DOHH2 (cell line): ENCODE measurements at regions not wholly inside any gene's neighbourhood (a gene's known extent, or its start where the extent isn't known, plus 50 kb on each side); places are given as distances from the start of the nearest gene placed in this dataset.

ENCODE experiments used
- H3F3A ChIP-seq: fragments of 200-600 bp; sonication (generic), shearing (Covaris generic); 2 replicates; pipeline ENCODE4 v1.6.0; 2016; ENCODE audit warnings: antibody characterized with exemption, mild to moderate bottlenecking; ENCODE audit not compliant: control insufficient read depth, insufficient read depth
- H3K27ac ChIP-seq: fragments of 200-600 bp; sonication (generic); 2 replicates; pipeline ENCODE4 v1.5.1; 2014; ENCODE audit warnings: low read depth, mild to moderate bottlenecking, low read length, moderate library complexity
- H3K27me3 ChIP-seq: fragments of 200-600 bp; sonication (generic); 2 replicates; pipeline ENCODE4 v1.6.1; 2014; ENCODE audit warnings: mild to moderate bottlenecking, low read length, mixed read lengths; ENCODE audit not compliant: control insufficient read depth
- H3K36me3 ChIP-seq: fragments of 200-600 bp; sonication (generic); 2 replicates; pipeline ENCODE4 v1.6.1; 2014; ENCODE audit warnings: mild to moderate bottlenecking, low read length, moderate library complexity, mixed read lengths; ENCODE audit not compliant: control insufficient read depth
- H3K4me1 ChIP-seq: fragments of 200-600 bp; sonication (generic); 2 replicates; pipeline ENCODE4 v1.6.1; 2014; ENCODE audit warnings: mild to moderate bottlenecking, low read length, mixed read lengths; ENCODE audit not compliant: control insufficient read depth
- H3K4me2 ChIP-seq: fragments of 200-600 bp; sonication (generic); 2 replicates; pipeline ENCODE4 v1.6.0; 2014; ENCODE audit warnings: mild to moderate bottlenecking, low read length, moderate library complexity
- H3K4me3 ChIP-seq: fragments of 200-600 bp; sonication (generic); 2 replicates; pipeline ENCODE4 v1.5.1; 2014; ENCODE audit warnings: mild to moderate bottlenecking, low read length, mixed read lengths
- H3K79me2 ChIP-seq: fragments of 200-600 bp; sonication (generic); 2 replicates; pipeline ENCODE4 v1.6.1; 2014; ENCODE audit warnings: mild to moderate bottlenecking, low read length, mixed read lengths; ENCODE audit not compliant: control insufficient read depth
- H3K9me2 ChIP-seq: fragments of 200-600 bp; sonication (generic); replicated peaks from 2 replicates; pipeline ENCODE4 v1.6.1; 2014; ENCODE audit warnings: mild to moderate bottlenecking, low read length, mixed read lengths; ENCODE audit not compliant: control insufficient read depth
- H3K9me3 ChIP-seq: fragments of 200-600 bp; sonication (generic); 2 replicates; pipeline ENCODE4 v1.6.1; 2014; ENCODE audit warnings: antibody characterized with exemption, low read length, mixed read lengths; ENCODE audit not compliant: control insufficient read depth, insufficient read depth
- H4K20me1 ChIP-seq: fragments of 200-600 bp; sonication (generic); 2 replicates; pipeline ENCODE4 v1.6.0; 2014; ENCODE audit warnings: low read depth, mild to moderate bottlenecking, antibody characterized with exemption, low read length, moderate library complexity; ENCODE audit not compliant: control insufficient read depth, insufficient read depth
- EZH2phosphoT487 ChIP-seq: fragments of 200-600 bp; sonication (generic); IDR thresholded peaks from 2 replicates; pipeline ENCODE4 v1.6.1; 2017; ENCODE audit warnings: borderline replicate concordance, mild to moderate bottlenecking, antibody characterized with exemption, low read length, moderate library complexity, mixed read lengths
- TF ChIP-seq, protein P1 (sequence below): fragments of 200-600 bp; sonication (generic); IDR thresholded peaks from one replicate; pipeline ENCODE4 v1.5.1; 2014; ENCODE audit warnings: antibody characterized with exemption, mild to moderate bottlenecking, low read depth, low read length; ENCODE audit not compliant: poor library complexity, severe bottlenecking

DNA sequence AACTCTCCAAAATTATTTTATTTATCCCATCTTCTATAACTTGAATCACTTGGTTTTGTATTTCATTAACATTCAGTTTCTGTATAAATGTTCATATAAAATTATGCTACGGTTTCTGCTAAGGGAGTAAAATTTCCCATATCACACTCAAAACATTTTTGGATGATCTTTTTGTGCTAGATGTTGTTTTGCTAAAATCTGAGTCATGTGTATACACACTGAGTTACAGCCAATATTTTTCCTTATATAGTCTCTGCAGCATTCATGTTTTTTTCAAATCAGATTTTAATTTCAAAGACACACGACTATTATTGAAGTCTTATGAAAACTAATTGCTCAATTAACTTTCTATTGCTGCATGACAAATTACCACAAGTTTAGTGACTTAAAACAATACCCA is 54.3 kb upstream of the SLC2A12 start:
- H3K79me2 ChIP-seq = no peaks in the 10 kb centered on the region
- no peaks in the 10 kb centered on the region for H3K9me3 ChIP-seq
- no peaks in the 10 kb centered on the region for H3F3A ChIP-seq
- TF ChIP-seq EZH2phosphoT487 = no peak
- TF ChIP-seq, protein P1, sequence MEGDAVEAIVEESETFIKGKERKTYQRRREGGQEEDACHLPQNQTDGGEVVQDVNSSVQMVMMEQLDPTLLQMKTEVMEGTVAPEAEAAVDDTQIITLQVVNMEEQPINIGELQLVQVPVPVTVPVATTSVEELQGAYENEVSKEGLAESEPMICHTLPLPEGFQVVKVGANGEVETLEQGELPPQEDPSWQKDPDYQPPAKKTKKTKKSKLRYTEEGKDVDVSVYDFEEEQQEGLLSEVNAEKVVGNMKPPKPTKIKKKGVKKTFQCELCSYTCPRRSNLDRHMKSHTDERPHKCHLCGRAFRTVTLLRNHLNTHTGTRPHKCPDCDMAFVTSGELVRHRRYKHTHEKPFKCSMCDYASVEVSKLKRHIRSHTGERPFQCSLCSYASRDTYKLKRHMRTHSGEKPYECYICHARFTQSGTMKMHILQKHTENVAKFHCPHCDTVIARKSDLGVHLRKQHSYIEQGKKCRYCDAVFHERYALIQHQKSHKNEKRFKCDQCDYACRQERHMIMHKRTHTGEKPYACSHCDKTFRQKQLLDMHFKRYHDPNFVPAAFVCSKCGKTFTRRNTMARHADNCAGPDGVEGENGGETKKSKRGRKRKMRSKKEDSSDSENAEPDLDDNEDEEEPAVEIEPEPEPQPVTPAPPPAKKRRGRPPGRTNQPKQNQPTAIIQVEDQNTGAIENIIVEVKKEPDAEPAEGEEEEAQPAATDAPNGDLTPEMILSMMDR = no peak
- no peaks in the 10 kb centered on the region for H3K36me3 ChIP-seq
- no peak overlapping the region for H3K27ac ChIP-seq
- H3K9me2 ChIP-seq = no peaks in the 10 kb centered on the region
- H3K4me3 ChIP-seq = no peak overlapping the region
- no peak overlapping the region for H3K4me2 ChIP-seq
- no peaks in the 10 kb centered on the region for H4K20me1 ChIP-seq
- H3K27me3 ChIP-seq = peaks cover 10% of the 10 kb centered on the region; the same call in 1 of the 2 replicates
- no peaks in the 10 kb centered on the region for H3K4me1 ChIP-seq

DNA sequence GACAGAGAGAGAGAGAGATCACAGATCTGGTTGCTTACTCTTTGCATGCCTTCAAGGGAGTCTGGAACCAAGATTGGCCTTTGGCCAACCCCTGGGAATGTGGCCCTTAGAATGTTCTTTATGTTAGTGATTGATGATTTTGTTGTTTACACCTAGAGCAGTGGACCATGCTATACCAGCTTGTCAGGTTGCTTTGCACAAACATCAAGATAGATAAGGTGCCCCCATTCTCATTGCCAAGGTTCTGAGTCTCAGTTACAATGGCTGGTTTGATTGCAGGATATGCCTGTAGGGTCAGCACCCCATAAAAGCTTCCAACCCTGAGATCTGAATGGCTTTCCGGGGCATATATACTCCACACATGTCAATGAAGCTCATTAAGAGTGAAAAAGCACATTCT is 53.5 kb upstream of the SLC2A12 start:
- H4K20me1 ChIP-seq = no peaks in the 10 kb centered on the region
- TF ChIP-seq EZH2phosphoT487 = no peak
- TF ChIP-seq, protein P1 = no peak
- no peaks in the 10 kb centered on the region for H3K4me1 ChIP-seq
- H3K27me3 ChIP-seq = peaks cover 10% of the 10 kb centered on the region; the same call in 1 of the 2 replicates
- no peaks in the 10 kb centered on the region for H3K79me2 ChIP-seq
- H3K4me3 ChIP-seq = no peak overlapping the region
- no peaks in the 10 kb centered on the region for H3K9me3 ChIP-seq
- no peak overlapping the region for H3K27ac ChIP-seq
- H3K4me2 ChIP-seq = no peak overlapping the region
- no peaks in the 10 kb centered on the region for H3F3A ChIP-seq
- no peaks in the 10 kb centered on the region for H3K36me3 ChIP-seq
- H3K9me2 ChIP-seq = no peaks in the 10 kb centered on the region

DNA sequence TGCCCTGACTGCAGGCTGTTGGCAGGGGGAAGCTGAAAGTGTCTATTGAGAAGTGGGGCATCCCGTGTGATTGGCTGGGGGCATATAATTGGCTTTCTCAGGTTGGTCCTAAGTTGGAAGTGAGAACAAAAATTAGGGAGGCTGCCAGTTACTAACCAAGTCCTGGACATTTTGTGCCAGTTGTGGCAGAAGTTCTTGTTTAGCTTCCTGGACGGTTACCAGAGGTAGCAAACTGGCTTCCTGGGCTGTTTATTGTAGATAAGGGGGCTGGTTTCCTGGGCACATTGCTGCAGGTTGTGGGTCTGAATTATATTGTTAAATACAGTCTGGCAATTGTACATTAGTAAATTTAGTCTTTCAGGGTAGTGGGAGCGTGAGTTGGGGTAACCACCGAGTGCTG is 50.6 kb upstream of the SLC2A12 start:
- Histone ChIP-seq H3K79me2 (no peaks in the 10 kb centered on the region), H3K36me3 (no peaks in the 10 kb centered on the region), H3K4me3 (no peak overlapping the region), H4K20me1 (no peaks in the 10 kb centered on the region), H3K27ac (no peak overlapping the region), H3K4me2 (no peak overlapping the region), H3K4me1 (no peaks in the 10 kb centered on the region), H3K9me2 (no peaks in the 10 kb centered on the region), H3F3A (no peaks in the 10 kb centered on the region), H3K9me3 (no peaks in the 10 kb centered on the region), H3K27me3 (peaks cover 17% of the 10 kb centered on the region; the same call in 1 of the 2 replicates)
- TF ChIP-seq, protein P1 = no peak
- no peak for TF ChIP-seq EZH2phosphoT487
